ENCODE measurements at regions not wholly inside any gene's neighbourhood (a gene's known extent, or its start where the extent isn't known, plus 50 kb on each side); places are given as distances from the start of the nearest gene placed in this dataset.

DNA sequence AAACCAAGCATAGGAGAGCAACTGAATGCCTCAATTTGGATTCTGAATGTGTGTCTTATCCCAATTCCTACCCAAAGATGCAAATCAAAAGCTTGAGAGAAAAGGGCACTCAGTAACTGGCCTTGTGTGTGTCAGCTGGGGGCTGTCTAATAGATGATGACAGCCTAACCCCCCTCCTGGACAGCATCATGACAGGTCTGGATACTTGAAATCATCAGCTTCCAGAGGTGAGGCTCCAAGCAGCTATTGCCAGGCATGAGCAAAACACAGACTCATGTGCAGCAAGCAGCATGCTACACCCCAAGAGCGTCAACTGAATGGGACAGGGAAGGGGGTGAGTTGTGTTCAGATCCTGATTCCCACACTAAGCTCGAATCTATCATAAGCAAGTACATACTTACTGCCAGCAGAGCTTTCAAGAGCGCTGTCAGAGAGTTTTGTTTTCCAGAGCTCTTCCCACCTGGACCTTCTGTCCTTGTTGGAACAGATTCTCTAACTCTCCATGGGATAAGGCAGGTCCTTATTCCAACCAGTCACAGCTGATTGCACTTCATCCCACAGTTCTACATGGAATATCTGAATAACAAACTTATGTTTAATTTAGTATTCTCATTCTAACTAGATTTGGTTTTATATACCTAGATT is 467.5 kb downstream of the DTWD2 start:
- TF ChIP-seq BCL11A (IDR thresholded peaks at IDR 0.05; ENCODE audit: low read depth, low read length), result no peak
- no peak for TF ChIP-seq CTCF (IDR thresholded peaks at IDR 0.05 in 2 of 3, conservative IDR thresholded peaks at IDR 0.05 in 1 of 3; ENCODE audit: control insufficient read depth in 2 of 3, extremely low read depth in 1 of 3, insufficient read depth in 1 of 3, low read depth in 3 of 3, low read length in 3 of 3)
- TF ChIP-seq POLR2A (IDR thresholded peaks at IDR 0.05; ENCODE audit: low read depth, low read length), result no peak
- TF ChIP-seq JUND (IDR thresholded peaks at IDR 0.05; ENCODE audit: low read depth, low read length), result no peak
- TF ChIP-seq CBX3 (IDR thresholded peaks at IDR 0.05; ENCODE audit: borderline replicate concordance, low read depth), result no peak

All from GM12878 (cell line).